Transverse colon (tissue), 3 donors: ENCODE measurements at regions not wholly inside any gene's neighbourhood (a gene's known extent, or its start where the extent isn't known, plus 50 kb on each side); places are given as distances from the start of the nearest gene placed in this dataset.

Experiments used
- CTCF ChIP-seq, 5 experiments: fragments of 200-600 bp in 3 of 5; fragments of 450-650 bp in 2 of 5; sonication (generic) in 3 of 5; IDR thresholded peaks; 1 replicate in 2 of 5; 2 replicates in 3 of 5; pipeline ENCODE4 v1.5.1; 2016 to 2017; ENCODE audit warnings: antibody characterized with exemption in 5 of 5, inconsistent platforms in 3 of 5, mild to moderate bottlenecking in 2 of 5, moderate library complexity in 1 of 5
- EP300 ChIP-seq: sonication (generic); formaldehyde crosslinking; IDR thresholded peaks from one replicate; pipeline ENCODE4 v1.6.1; 2017; ENCODE audit warnings: antibody characterized with exemption, low read depth
- POLR2A ChIP-seq: fragments of 450-650 bp; IDR thresholded peaks from one replicate; pipeline ENCODE4 v1.6.1; 2016; ENCODE audit warnings: antibody characterized with exemption, mild to moderate bottlenecking, moderate library complexity

- TF ChIP-seq CTCF (IDR thresholded peaks at IDR 0.05) (no peak), POLR2A (no peak), EP300 (no peak)
Measured at GRCh38 chr2:144156736-144157640, 362.9 kb downstream of the ZEB2 start.
